ENCODE measurements at regions not wholly inside any gene's neighbourhood (a gene's known extent, or its start where the extent isn't known, plus 50 kb on each side); places are given as distances from the start of the nearest gene placed in this dataset.

DNA sequence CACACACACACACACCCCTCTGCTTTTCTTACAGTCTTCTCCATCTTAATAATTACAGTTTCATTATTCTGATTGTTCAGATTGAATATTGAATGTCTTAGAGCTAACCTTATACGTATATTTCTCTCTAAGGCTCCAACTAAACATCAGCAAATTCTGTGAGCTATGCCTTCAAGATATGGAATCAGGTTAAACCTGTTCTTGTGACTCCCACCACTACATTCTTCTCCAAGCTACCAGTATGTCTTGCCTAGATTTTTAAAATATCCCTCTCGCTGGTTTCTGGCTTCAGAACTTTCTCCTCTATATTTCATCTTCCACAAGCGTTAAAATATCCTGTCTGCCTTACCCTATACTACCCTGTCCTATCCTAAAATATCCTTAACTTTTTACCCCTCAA lies 1346.4 kb upstream of the CDH2 start (continued):
- TF ChIP-seq GLI4 (tag by site-specific recombination; IDR thresholded peaks at IDR 0.05) (no peak), ZNF777 (tag by site-specific recombination; IDR thresholded peaks at IDR 0.05; ENCODE audit: borderline replicate concordance) (no peak), ZNF140 (tag by site-specific recombination; IDR thresholded peaks at IDR 0.05) (no peak), SALL2 (tag by site-specific recombination; IDR thresholded peaks at IDR 0.05; ENCODE audit: borderline replicate concordance) (no peak)

DNA sequence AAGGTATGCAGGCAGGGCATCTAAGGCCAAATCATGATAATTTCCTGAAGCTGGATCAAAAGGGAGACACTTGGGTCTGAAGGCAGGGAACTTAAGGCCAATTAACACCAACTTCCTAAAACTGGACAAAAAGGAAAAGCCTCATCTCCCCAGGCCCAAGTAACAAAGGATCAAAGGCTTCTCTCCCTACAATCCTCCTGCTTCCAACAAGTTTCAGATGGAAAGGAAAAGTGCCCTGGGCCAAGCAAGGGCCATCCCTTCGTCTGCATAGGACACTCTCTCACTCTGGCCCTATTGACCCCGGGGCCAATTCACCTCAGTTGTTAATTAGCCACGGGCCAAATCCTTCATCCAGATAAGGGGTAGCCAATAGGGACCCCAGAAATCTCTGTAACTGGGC lies 1335.8 kb upstream of the CDH2 start:
- Histone ChIP-seq H3K9me3 (ENCODE audit: control insufficient read depth, insufficient read depth, low read depth, low read length) (no peaks in the 10 kb centered on the region), H3K27ac (ENCODE audit: extremely low read depth, low read depth, low read length) (no peak overlapping the region), H3K36me3 (ENCODE audit: control insufficient read depth in 2 of 2, insufficient read depth in 1 of 2, low read length in 2 of 2) (no peaks in the 10 kb centered on the region), H3K4me1 (ENCODE audit: control insufficient read depth, insufficient read depth, low read length) (no peaks in the 10 kb centered on the region), H3K4me3 (ENCODE audit: low read depth, low read length) (no peak overlapping the region)
- TF ChIP-seq ZBTB20 (tag by site-specific recombination; IDR thresholded peaks at IDR 0.05), result no peak
- no peak for TF ChIP-seq ZNF175 (tag by site-specific recombination; IDR thresholded peaks at IDR 0.05)
- TF ChIP-seq ZSCAN30 (tag by site-specific recombination; IDR thresholded peaks at IDR 0.05), result no peak
- TF ChIP-seq ZNF366 (tag by site-specific recombination; conservative IDR thresholded peaks at IDR 0.05), result no peak
- no peak for TF ChIP-seq ZNF391 (tag by site-specific recombination; IDR thresholded peaks at IDR 0.05; ENCODE audit: borderline replicate concordance, low read depth)
- no peak for TF ChIP-seq ZNF274 (IDR thresholded peaks at IDR 0.05; ENCODE audit: low read length)
- TF ChIP-seq ZNF274 (tag by site-specific recombination; IDR thresholded peaks at IDR 0.05; ENCODE audit: borderline replicate concordance), result no peak
- TF ChIP-seq ZNF544 (tag by site-specific recombination; IDR thresholded peaks at IDR 0.05), result no peak
- no peak for TF ChIP-seq KLF1 (tag by site-specific recombination; IDR thresholded peaks at IDR 0.05)
- no peak for TF ChIP-seq ZNF48 (tag by site-specific recombination; IDR thresholded peaks at IDR 0.05)
- no peak for TF ChIP-seq IKZF3 (tag by site-specific recombination; IDR thresholded peaks at IDR 0.05)
- TF ChIP-seq, protein P1, sequence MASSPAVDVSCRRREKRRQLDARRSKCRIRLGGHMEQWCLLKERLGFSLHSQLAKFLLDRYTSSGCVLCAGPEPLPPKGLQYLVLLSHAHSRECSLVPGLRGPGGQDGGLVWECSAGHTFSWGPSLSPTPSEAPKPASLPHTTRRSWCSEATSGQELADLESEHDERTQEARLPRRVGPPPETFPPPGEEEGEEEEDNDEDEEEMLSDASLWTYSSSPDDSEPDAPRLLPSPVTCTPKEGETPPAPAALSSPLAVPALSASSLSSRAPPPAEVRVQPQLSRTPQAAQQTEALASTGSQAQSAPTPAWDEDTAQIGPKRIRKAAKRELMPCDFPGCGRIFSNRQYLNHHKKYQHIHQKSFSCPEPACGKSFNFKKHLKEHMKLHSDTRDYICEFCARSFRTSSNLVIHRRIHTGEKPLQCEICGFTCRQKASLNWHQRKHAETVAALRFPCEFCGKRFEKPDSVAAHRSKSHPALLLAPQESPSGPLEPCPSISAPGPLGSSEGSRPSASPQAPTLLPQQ (tag by site-specific recombination; IDR thresholded peaks at IDR 0.05), result no peak
- TF ChIP-seq ZNF610 (tag by site-specific recombination; IDR thresholded peaks at IDR 0.05; ENCODE audit: borderline replicate concordance), result no peak
- TF ChIP-seq ZNF341 (tag by site-specific recombination; IDR thresholded peaks at IDR 0.05; ENCODE audit: low read depth), result no peak
- no peak for TF ChIP-seq ZNF529 (tag by site-specific recombination; IDR thresholded peaks at IDR 0.05; ENCODE audit: insufficient replicate concordance)
- no peak for TF ChIP-seq PRDM10 (tag by site-specific recombination; IDR thresholded peaks at IDR 0.05)
- TF ChIP-seq ZBTB1 (tag by site-specific recombination; IDR thresholded peaks at IDR 0.05), result no peak
- TF ChIP-seq, protein P2, sequence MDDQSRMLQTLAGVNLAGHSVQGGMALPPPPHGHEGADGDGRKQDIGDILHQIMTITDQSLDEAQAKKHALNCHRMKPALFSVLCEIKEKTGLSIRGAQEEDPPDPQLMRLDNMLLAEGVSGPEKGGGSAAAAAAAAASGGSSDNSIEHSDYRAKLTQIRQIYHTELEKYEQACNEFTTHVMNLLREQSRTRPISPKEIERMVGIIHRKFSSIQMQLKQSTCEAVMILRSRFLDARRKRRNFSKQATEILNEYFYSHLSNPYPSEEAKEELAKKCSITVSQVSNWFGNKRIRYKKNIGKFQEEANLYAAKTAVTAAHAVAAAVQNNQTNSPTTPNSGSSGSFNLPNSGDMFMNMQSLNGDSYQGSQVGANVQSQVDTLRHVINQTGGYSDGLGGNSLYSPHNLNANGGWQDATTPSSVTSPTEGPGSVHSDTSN (CRISPR knock-in tag; IDR thresholded peaks at IDR 0.05), result no peak
- ChIA-PET CTCF (no interaction called here), POLR2A (no interaction called here)
